ENCODE measurements at regions not wholly inside any gene's neighbourhood (a gene's known extent, or its start where the extent isn't known, plus 50 kb on each side); places are given as distances from the start of the nearest gene placed in this dataset.

GRCh38 chr22:44363013-44363979 is 50.5 kb upstream of the SHISAL1 start:
- peak overlapping the region; percentile 71 for H3K27ac ChIP-seq (ENCODE audit: low read depth, low read length)
- peaks cover 38% of the 10 kb centered on the region for H3K4me1 ChIP-seq (ENCODE audit: control insufficient read depth, insufficient read depth, low read length)
- H3K36me3 ChIP-seq (ENCODE audit: control insufficient read depth, insufficient read depth, low read length), result no peaks in the 10 kb centered on the region
- H3K27me3 ChIP-seq (ENCODE audit: control insufficient read depth, insufficient read depth, low read length), result no peaks in the 10 kb centered on the region
- peak overlapping the region; percentile 10 for H3K9ac ChIP-seq (ENCODE audit: low read length)
- no peak overlapping the region for H3K4me3 ChIP-seq (ENCODE audit: low read length)

DNA sequence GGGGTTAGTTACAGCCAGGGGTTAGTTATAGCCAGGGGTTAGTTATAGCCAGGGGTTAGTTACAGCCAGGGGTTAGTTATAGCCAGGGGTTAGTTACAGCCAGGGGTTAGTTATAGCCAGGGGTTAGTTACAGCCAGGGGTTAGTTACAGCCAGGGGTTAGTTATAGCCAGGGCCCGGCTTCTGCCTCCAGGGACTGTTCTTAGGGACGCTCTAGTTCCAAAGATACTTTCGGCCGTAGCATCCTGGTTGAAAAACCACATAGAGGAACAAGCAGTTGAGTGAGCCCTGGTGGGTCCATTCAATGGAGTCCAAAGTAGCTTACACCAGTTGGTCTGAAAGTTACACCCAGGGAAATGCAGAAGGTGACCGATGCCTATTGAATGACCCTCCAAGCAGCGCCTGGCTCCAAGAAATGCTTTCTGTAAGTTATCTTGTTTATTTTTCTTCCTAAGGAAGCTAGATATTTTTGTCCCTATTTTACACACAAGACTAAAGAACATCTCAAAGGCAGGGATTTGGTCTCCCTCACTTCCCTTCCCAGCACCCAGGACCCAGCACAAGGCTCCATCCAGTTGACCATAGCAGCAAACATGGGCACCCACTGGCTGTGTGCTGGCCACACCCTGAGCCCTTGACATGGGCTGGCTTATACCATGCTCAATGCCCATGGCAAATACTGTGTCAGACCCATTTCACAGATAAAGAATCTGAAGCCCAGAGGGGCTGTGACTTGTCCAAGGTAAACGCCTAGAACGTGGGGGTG is 49.7 kb upstream of the SHISAL1 start:
- Histone ChIP-seq H3K4me1 (ENCODE audit: control insufficient read depth, insufficient read depth, low read length) (peaks cover 42% of the 10 kb centered on the region), H3K36me3 (ENCODE audit: control insufficient read depth, insufficient read depth, low read length) (no peaks in the 10 kb centered on the region), H3K9ac (ENCODE audit: low read length) (no peak overlapping the region), H3K27ac (ENCODE audit: low read depth, low read length) (peak overlapping the region; percentile 71), H3K4me3 (ENCODE audit: low read length) (no peak overlapping the region), H3K27me3 (ENCODE audit: control insufficient read depth, insufficient read depth, low read length) (no peaks in the 10 kb centered on the region)
